ENCODE measurements at regions not wholly inside any gene's neighbourhood (a gene's known extent, or its start where the extent isn't known, plus 50 kb on each side); places are given as distances from the start of the nearest gene placed in this dataset.
A peak's percentile ranks its signal among the peaks of the same experiment; 100 is the strongest.

DNA sequence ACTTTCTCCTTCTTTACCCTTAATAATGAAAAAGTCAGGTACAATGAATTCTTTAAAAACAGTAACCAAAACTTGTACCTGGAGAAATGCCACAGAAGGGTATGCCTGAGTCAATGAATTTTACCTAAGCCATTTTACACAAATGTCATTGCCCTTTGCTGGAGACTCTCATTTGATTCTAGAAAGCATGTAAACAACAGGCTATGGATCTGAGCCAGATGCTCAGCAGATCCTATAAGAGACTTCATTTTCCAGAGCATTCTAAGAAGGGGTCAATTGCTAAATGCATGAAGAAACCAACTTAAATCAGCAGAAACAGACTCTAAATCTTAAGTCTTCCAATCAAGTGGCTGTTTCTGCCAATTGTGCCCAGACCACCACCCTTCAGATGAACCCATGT is 83.8 kb upstream of the GALNT15 start:
- ATAC-seq (ENCODE audit: low read depth) (no peak), DNase-seq (peak; percentile 34)
- H2AK9ac ChIP-seq (replicated peaks; ENCODE audit: low read depth, low read length, poor library complexity) = peak overlapping the region; percentile 96
- H3K56ac ChIP-seq (ENCODE audit: extremely low read depth, insufficient read depth, low read length) = peak overlapping the region; percentile 98
- H2AK5ac ChIP-seq (ENCODE audit: low read depth, low read length) = peak overlapping the region; percentile 100
- peaks cover 22% of the 10 kb centered on the region for H3K9me1 ChIP-seq (ENCODE audit: insufficient read depth, low read length)
- dilution Hi-C loops (cut with HindIII; ENCODE audit: low sequenced_read_pairs, unreplicated experiment) (no loop called here), in situ Hi-C loops (cut with MboI; ENCODE audit: low sequenced_read_pairs) (no loop called here), intact Hi-C loops (cut with micrococcal nuclease) (loop anchor here (1.0 to 2.0 kb wide), 2 partner anchors 30 to 34 kb away; no protein-coding TSS in a partner anchor)
- ChIA-PET CTCF (interaction anchor here (1.0 kb wide), 1 partner anchor 10 kb away, joined by 5 read pairs; no protein-coding TSS in a partner anchor), POLR2A (ENCODE audit: unreplicated experiment) (interaction anchor here (2.0 kb wide), 1 partner anchor 13 kb away, joined by 7 read pairs; no protein-coding TSS in a partner anchor)
- H3K18ac ChIP-seq (ENCODE audit: low read depth, low read length) = peak overlapping the region; percentile 88
- TSS peak; percentile 30 for BruUV-seq (replicated peaks)
- H2AFZ ChIP-seq (replicated peaks; ENCODE audit: low read length, poor library complexity) = peak overlapping the region; percentile 19
- H4K8ac ChIP-seq (ENCODE audit: low read depth in 2 of 2, low read length in 2 of 2) = peak overlapping the region; percentile 95 to 97
- peak overlapping the region; percentile 97 for H3K14ac ChIP-seq (replicated peaks; ENCODE audit: low read depth, low read length)
- peak overlapping the region; percentile 99; the same call in 2 of the 3 replicates for H2BK15ac ChIP-seq (ENCODE audit: low read depth, low read length)
- peak overlapping the region; percentile 72 for H3K9ac ChIP-seq (ENCODE audit: low read depth, low read length)
- no peak overlapping the region for H3K4me3 ChIP-seq (ENCODE audit: insufficient read depth, low read depth, low read length)
- no peaks in the 10 kb centered on the region for H3K9me3 ChIP-seq (ENCODE audit: control insufficient read depth, insufficient read depth, low read length)
- peak overlapping the region; percentile 51; the same call in 1 of the 2 replicates for H3K4me2 ChIP-seq (ENCODE audit: low read depth, low read length)
- H2BK5ac ChIP-seq (ENCODE audit: low read depth, low read length, poor library complexity, severe bottlenecking) = peak overlapping the region; percentile 100
- peak overlapping the region; percentile 99 for H3K23ac ChIP-seq (ENCODE audit: low read depth, low read length)
- peak overlapping the region; percentile 99 for H2BK120ac ChIP-seq (ENCODE audit: low read depth, low read length)
- no peaks in the 10 kb centered on the region for H3K27me3 ChIP-seq (ENCODE audit: control insufficient read depth, insufficient read depth, low read length)
- H4K5ac ChIP-seq (ENCODE audit: low read depth, low read length) = peak overlapping the region; percentile 85
- peak overlapping the region; percentile 97 for H3K27ac ChIP-seq (ENCODE audit: insufficient read depth, low read length)
- peaks cover 8 to 13% of the 10 kb centered on the region in 2 experiments; a peak in 2 of 4 replicates for H3K79me1 ChIP-seq (ENCODE audit: low read depth in 1 of 2, low read length in 2 of 2)
- H4K91ac ChIP-seq (ENCODE audit: insufficient read depth, low read depth, low read length) = peak overlapping the region; percentile 100
- peak overlapping the region; percentile 100 for H3K4ac ChIP-seq (ENCODE audit: low read depth, low read length)
- H3K4me1 ChIP-seq (ENCODE audit: control insufficient read depth, insufficient read depth, low read length) = peaks cover 41% of the 10 kb centered on the region
- H2BK20ac ChIP-seq (ENCODE audit: low read depth, low read length) = peak overlapping the region; percentile 99
- TF ChIP-seq NFE2L2 (IDR thresholded peaks at IDR 0.05; ENCODE audit: low read depth, low read length) = no peak
- no peak for TF ChIP-seq FOS (IDR thresholded peaks at IDR 0.05; ENCODE audit: low read depth, low read length)
- no peak for TF ChIP-seq BHLHE40 (IDR thresholded peaks at IDR 0.05; ENCODE audit: low read depth, low read length)
- no peaks in the 10 kb centered on the region for H3K36me3 ChIP-seq (ENCODE audit: control insufficient read depth, insufficient read depth, low read length)
- no peaks in the 10 kb centered on the region for H4K20me1 ChIP-seq (ENCODE audit: insufficient read depth, low read length)

Data from IMR-90 (cell line).